ENCODE measurements at regions not wholly inside any gene's neighbourhood (a gene's known extent, or its start where the extent isn't known, plus 50 kb on each side); places are given as distances from the start of the nearest gene placed in this dataset.

GRCh38 chr2:196295005-196295404 lies 123.6 kb upstream of the STK17B start:
- H3K56ac ChIP-seq (ENCODE audit: insufficient read length, low read depth, low read length), result no peak overlapping the region
- H2BK15ac ChIP-seq (ENCODE audit: low read depth, low read length), result no peak overlapping the region
- no peaks in the 10 kb centered on the region for H4K20me1 ChIP-seq (ENCODE audit: control insufficient read depth, insufficient read depth, insufficient read length)
- Mint-ChIP-seq H3K4me3 (no peak overlapping the region), H3K27ac (no peak overlapping the region; a peak in 1 of 7 replicates), H3K9me3 (no peaks in the 10 kb centered on the region), H3K4me1 (no peaks in the 10 kb centered on the region), H3K27me3 (ENCODE audit: low read depth) (no peaks in the 10 kb centered on the region), H3K36me3 (ENCODE audit: insufficient read depth in 1 of 3, low read depth in 3 of 3) (no peaks in the 10 kb centered on the region; a peak in 1 of 7 replicates)
- TF ChIP-seq CTCF (conservative IDR thresholded peaks at IDR 0.05), result no peak
- no CpG with 5 or more reads among the region's 1 CpG for WGBS (ENCODE audit: extremely low coverage, insufficient read length, low lambda C conversion rate)
- no peak overlapping the region for H4K5ac ChIP-seq (ENCODE audit: insufficient read length, low read depth, low read length)
- H3K9me3 ChIP-seq (ENCODE audit: control insufficient read depth, low read depth, low read length), result no peaks in the 10 kb centered on the region
- H2AK5ac ChIP-seq (ENCODE audit: insufficient read length, low read length), result no peak overlapping the region
- no peak overlapping the region for H2BK5ac ChIP-seq (ENCODE audit: insufficient read length, low read length)
- no peak overlapping the region for H3K9ac ChIP-seq (ENCODE audit: extremely low read depth, insufficient read length, low read length)
- H3K14ac ChIP-seq (ENCODE audit: insufficient read depth, low read length), result no peak overlapping the region
- no peak overlapping the region for H3K27ac ChIP-seq (ENCODE audit: insufficient read length, low read depth, low read length)
- H3T11ph ChIP-seq (ENCODE audit: low read length), result no peak overlapping the region
- H2AFZ ChIP-seq (ENCODE audit: low read length), result no peak overlapping the region
- H3K4me2 ChIP-seq (ENCODE audit: insufficient read depth, insufficient read length, low read length), result no peak overlapping the region
- no peaks in the 10 kb centered on the region for H3K79me1 ChIP-seq (ENCODE audit: insufficient read depth, low read depth, low read length, poor library complexity, severe bottlenecking)
- no peak overlapping the region for H2BK120ac ChIP-seq (ENCODE audit: low read depth, low read length, poor library complexity, severe bottlenecking)
- H3K4ac ChIP-seq (ENCODE audit: low read depth, low read length), result no peak overlapping the region
- H2BK12ac ChIP-seq (ENCODE audit: insufficient read length, low read depth, low read length), result no peak overlapping the region
- H3K23ac ChIP-seq (ENCODE audit: insufficient read length, low read depth, low read length), result no peak overlapping the region
- H3K4me1 ChIP-seq (ENCODE audit: insufficient read depth, low read length), result no peaks in the 10 kb centered on the region
- no peak overlapping the region for H4K91ac ChIP-seq (ENCODE audit: insufficient read length, low read depth, low read length)
- H3K27me3 ChIP-seq (ENCODE audit: insufficient read depth, low read length), result no peaks in the 10 kb centered on the region
- no peaks in the 10 kb centered on the region for H3K79me2 ChIP-seq (ENCODE audit: insufficient read depth, low read length)
- H4K8ac ChIP-seq (replicated peaks; ENCODE audit: insufficient read length, low read depth, low read length), result no peak overlapping the region
- DNase-seq, result no peak
- no peaks in the 10 kb centered on the region for H3K23me2 ChIP-seq (ENCODE audit: insufficient read length, low read depth, low read length, poor library complexity, severe bottlenecking)
- no peak overlapping the region for H3K18ac ChIP-seq (ENCODE audit: insufficient read length, low read depth, low read length)
- no peak overlapping the region for H2BK20ac ChIP-seq (ENCODE audit: low read depth, low read length, poor library complexity, severe bottlenecking)

All from H9 (cell line).